A549 (cell line): ENCODE measurements at regions not wholly inside any gene's neighbourhood (a gene's known extent, or its start where the extent isn't known, plus 50 kb on each side); places are given as distances from the start of the nearest gene placed in this dataset.
A peak's percentile ranks its signal among the peaks of the same experiment; 100 is the strongest.

ENCODE experiments used
- ATAC-seq, 2 experiments: fragments of 200-7000 bp in 1 of 2; fragments of >200 bp in 1 of 2; cut with Nextera tagmentation in 1 of 2; cut with Tn5 transposase in 1 of 2; 3 replicates each; pipeline versions ENCODE4 v1.8.0 to v1.9.1; 2018 to 2020; ENCODE audit warnings: mild to moderate bottlenecking in 1 of 2, moderate library complexity in 1 of 2
- CTCF ChIA-PET: fragments of 300-600 bp; sonication (Branson Sonifier 250); formaldehyde crosslinking; extraction: SDS; loops from one replicate; lab custom pipeline; 2021; ENCODE audit warnings: antibody characterized with exemption, inconsistent platforms; lab: Yijun Ruan, JAX
- POLR2A ChIA-PET: fragments of 350-600 bp; formaldehyde crosslinking; extraction: SDS; loops from one replicate; lab custom pipeline; 2021; ENCODE audit warnings: antibody characterized with exemption, inconsistent platforms; lab: Yijun Ruan, JAX
- DNase-seq, 2 experiments: peaks; one replicate each; pipeline versions ENCODE4 v3.0.0 to v3.0.0-alpha.2; 2011 to 2016; ENCODE audit warnings: low read depth in 1 of 2, low spot score in 1 of 2
- FAIRE-seq: peaks from 2 replicates; lab custom pipeline; 2011; peaks lifted over from hg19 to GRCh38; lab: Jason Lieb, UNC
- H3K27ac ChIP-seq, 2 experiments: fragments of >200 bp; sonication (Bioruptor Twin); formaldehyde crosslinking; 3 replicates each; pipeline ENCODE4 v1.5.1; 2016 to 2017
- H3K4me1 ChIP-seq: fragments of >200 bp; sonication (Bioruptor Twin); formaldehyde crosslinking; 3 replicates; pipeline ENCODE4 v1.6.1; 2016
- H3K4me2 ChIP-seq: fragments of >200 bp; sonication (Bioruptor Twin); formaldehyde crosslinking; 3 replicates; pipeline ENCODE4 v1.6.1; 2016
- H3K4me3 ChIP-seq: fragments of >200 bp; sonication (Bioruptor Twin); formaldehyde crosslinking; 3 replicates; pipeline ENCODE4 v1.5.1; 2016
- H3K9me3 ChIP-seq: fragments of >200 bp; sonication (Bioruptor Twin); formaldehyde crosslinking; 3 replicates; pipeline ENCODE4 v1.6.1; 2016
- ATOH8 ChIP-seq: fragments of 250-450 bp; sonication (Bioruptor Pico); IDR thresholded peaks from 2 replicates; pipeline ENCODE4 v1.5.0; 2020; ENCODE audit warnings: low read depth, mild to moderate bottlenecking, moderate library complexity
- CHD4 ChIP-seq: fragments of 200-600 bp; sonication (generic); IDR thresholded peaks from 2 replicates; pipeline ENCODE4 v1.6.1; 2016; ENCODE audit warnings: antibody characterized with exemption, mild to moderate bottlenecking, borderline replicate concordance
- CTCF ChIP-seq: fragments of >200 bp; sonication (Bioruptor Twin); formaldehyde crosslinking; IDR thresholded peaks from 3 replicates; pipeline ENCODE4 v1.5.1; 2016
- ESRRA ChIP-seq: fragments of 150-350 bp; IDR thresholded peaks from 2 replicates; pipeline ENCODE4 v1.6.1; 2014; ENCODE audit warnings: mild to moderate bottlenecking, low read length, borderline replicate concordance
- FOSB ChIP-seq: fragments of 250-450 bp; sonication (Bioruptor Pico); IDR thresholded peaks from 2 replicates; pipeline ENCODE4 v1.5.0; 2020; ENCODE audit warnings: mild to moderate bottlenecking, moderate library complexity
- FOSL2 ChIP-seq, 2 experiments: fragments of 450-650 bp in 1 of 2; fragments of >200 bp in 1 of 2; sonication (Bioruptor Twin) in 1 of 2; formaldehyde crosslinking; IDR thresholded peaks; 2 replicates each; pipeline versions ENCODE4 v1.5.0 to v1.6.1; 2016 to 2020; ENCODE audit warnings: mild to moderate bottlenecking in 1 of 2, moderate library complexity in 1 of 2
- GATA3 ChIP-seq: IDR thresholded peaks from 2 replicates; pipeline ENCODE4 v1.6.1; 2012; ENCODE audit warnings: borderline replicate concordance
- HOXB5 ChIP-seq: fragments of 250-450 bp; sonication (Bioruptor Pico); IDR thresholded peaks from 2 replicates; pipeline ENCODE4 v1.5.0; 2020; ENCODE audit warnings: mild to moderate bottlenecking, moderate library complexity
- JUN ChIP-seq, 2 experiments: fragments of >200 bp; sonication (Bioruptor Twin); formaldehyde crosslinking; IDR thresholded peaks; 2 replicates in 1 of 2; 3 replicates in 1 of 2; pipeline ENCODE4 v1.6.1; 2016 to 2017
- JUNB ChIP-seq: fragments of >200 bp; sonication (Bioruptor Twin); formaldehyde crosslinking; IDR thresholded peaks from 2 replicates; pipeline ENCODE4 v1.6.1; 2016
- KDM1A ChIP-seq: fragments of 200-600 bp; sonication (generic); IDR thresholded peaks from 2 replicates; pipeline ENCODE4 v1.6.1; 2016; ENCODE audit warnings: low read depth, mild to moderate bottlenecking
- KDM5A ChIP-seq: fragments of 200-600 bp; sonication (generic); IDR thresholded peaks from 2 replicates; pipeline ENCODE4 v1.6.1; 2016; ENCODE audit warnings: antibody characterized with exemption, mild to moderate bottlenecking
- MAX ChIP-seq: IDR thresholded peaks from 2 replicates; pipeline ENCODE4 v1.6.1; 2012
- MAZ ChIP-seq: fragments of 150-350 bp; IDR thresholded peaks from 2 replicates; pipeline ENCODE4 v1.6.1; 2014; ENCODE audit warnings: antibody characterized with exemption, low read depth, low read length, borderline replicate concordance
- NFE2L2 ChIP-seq: fragments of 150-350 bp; conservative IDR thresholded peaks from 2 replicates; pipeline ENCODE4 v1.6.1; 2014; ENCODE audit warnings: low read length
- NPAS2 ChIP-seq: fragments of 250-450 bp; sonication (Bioruptor Pico); IDR thresholded peaks from 2 replicates; pipeline ENCODE4 v1.8.0; 2022; ENCODE audit warnings: mild to moderate bottlenecking, moderate library complexity, borderline replicate concordance
- PBX3 ChIP-seq: IDR thresholded peaks from 2 replicates; pipeline ENCODE4 v1.6.1; 2012
- PHF8 ChIP-seq: fragments of 200-600 bp; sonication (generic); IDR thresholded peaks from 2 replicates; pipeline ENCODE4 v1.6.1; 2016; ENCODE audit warnings: low read depth, mild to moderate bottlenecking, antibody characterized with exemption, moderate library complexity, borderline replicate concordance
- POLR2AphosphoS2 ChIP-seq: conservative IDR thresholded peaks from 2 replicates; pipeline ENCODE4 v1.6.1; 2012; ENCODE audit warnings: low read length, improper control_type of control experiment, inconsistent platforms
- RAD21 ChIP-seq, 2 experiments: fragments of >200 bp in 1 of 2; sonication (Bioruptor Twin) in 1 of 2; formaldehyde crosslinking in 1 of 2; IDR thresholded peaks in 1 of 2; conservative IDR thresholded peaks in 1 of 2; 2 replicates in 1 of 2; 3 replicates in 1 of 2; pipeline ENCODE4 v1.6.1; 2012 to 2018; ENCODE audit warnings: inconsistent platforms in 1 of 2
- RARB ChIP-seq: fragments of 250-450 bp; sonication (Bioruptor Pico); IDR thresholded peaks from 2 replicates; pipeline ENCODE4 v1.8.0; 2021; ENCODE audit warnings: mild to moderate bottlenecking, moderate library complexity
- RCOR1 ChIP-seq: fragments of 150-350 bp; IDR thresholded peaks from 2 replicates; pipeline ENCODE4 v1.6.1; 2014; ENCODE audit warnings: antibody characterized with exemption, low read length, low read depth
- RFX5 ChIP-seq: fragments of 450-650 bp; IDR thresholded peaks from 2 replicates; pipeline ENCODE4 v1.7.1; 2014; ENCODE audit warnings: antibody characterized with exemption, mild to moderate bottlenecking, moderate library complexity
- RNF2 ChIP-seq: fragments of 200-600 bp; sonication (generic); IDR thresholded peaks from 2 replicates; pipeline ENCODE4 v1.6.1; 2016; ENCODE audit warnings: low read depth, mild to moderate bottlenecking, antibody characterized with exemption, moderate library complexity, borderline replicate concordance
- SMC3 ChIP-seq: fragments of >200 bp; sonication (Bioruptor Twin); formaldehyde crosslinking; IDR thresholded peaks from 3 replicates; pipeline ENCODE4 v1.6.1; 2018; ENCODE audit warnings: inconsistent platforms
- SREBF2 ChIP-seq: fragments of 450-650 bp; IDR thresholded peaks from 2 replicates; pipeline ENCODE4 v1.6.1; 2014; ENCODE audit warnings: mild to moderate bottlenecking, moderate library complexity
- TP53 ChIP-seq: fragments of 250-450 bp; sonication (Bioruptor Pico); IDR thresholded peaks from 2 replicates; pipeline ENCODE4 v1.5.0; 2021; ENCODE audit warnings: mild to moderate bottlenecking, moderate library complexity
- ZC3H11A ChIP-seq: fragments of 450-650 bp; IDR thresholded peaks from 2 replicates; pipeline ENCODE4 v1.6.1; 2014; ENCODE audit warnings: antibody characterized with exemption, mild to moderate bottlenecking
- ZNF302 ChIP-seq: fragments of 250-450 bp; sonication (Bioruptor Pico); IDR thresholded peaks from 2 replicates; pipeline ENCODE4 v1.9.0; 2021; ENCODE audit warnings: inconsistent platforms, mild to moderate bottlenecking, moderate library complexity
- ZSCAN20 ChIP-seq: fragments of 250-450 bp; sonication (Bioruptor Pico); IDR thresholded peaks from 2 replicates; pipeline ENCODE4 v1.8.0; 2022; ENCODE audit warnings: mild to moderate bottlenecking, moderate library complexity
- WGBS: methylation state at CpG from one replicate; pipeline ENCODE4 v1.1.6; 2017; ENCODE audit errors: missing lambda C conversion rate; 5-methylcytosine and 5-hydroxymethylcytosine counted together

- no peaks in the 10 kb centered on the region for H3K9me3 ChIP-seq
- no peaks in the 10 kb centered on the region for H3K4me1 ChIP-seq
- FAIRE-seq (no peak), DNase-seq (peak in 1 of 2 experiments; percentile 2), ATAC-seq (no peak)
- H3K4me2 ChIP-seq: no peak overlapping the region
- no peak overlapping the region for H3K4me3 ChIP-seq
- no peak for TF ChIP-seq MAZ
- TF ChIP-seq NPAS2 (CRISPR knock-in tag): no peak
- no peak for TF ChIP-seq CTCF
- no peak for TF ChIP-seq RAD21 (conservative IDR thresholded peaks at IDR 0.05 in 1 of 2, IDR thresholded peaks at IDR 0.05 in 1 of 2)
- no peak for TF ChIP-seq NFE2L2
- TF ChIP-seq GATA3: no peak
- TF ChIP-seq FOSL2 (IDR thresholded peaks at IDR 0.05): no peak
- no peak for TF ChIP-seq FOSL2 (CRISPR knock-in tag; IDR thresholded peaks at IDR 0.05)
- TF ChIP-seq JUNB: no peak
- no peak for TF ChIP-seq POLR2AphosphoS2
- TF ChIP-seq RNF2: no peak
- TF ChIP-seq ESRRA: no peak
- no peak for TF ChIP-seq SMC3
- TF ChIP-seq MAX: no peak
- no peak for TF ChIP-seq PHF8
- TF ChIP-seq ATOH8 (CRISPR knock-in tag): no peak
- no peak overlapping the region for H3K27ac ChIP-seq
- WGBS: 0% methylated on average over 3 of the region's 3 CpGs
- POLR2A ChIA-PET: no interaction called here
- CTCF ChIA-PET: no interaction called here
These were observed 135.3 kb upstream of the DEFB112 start for GRCh38 chr6:50185006-50185405.

- H3K4me1 ChIP-seq: no peaks in the 10 kb centered on the region
- no peak for FAIRE-seq
- DNase-seq: no peak
- ATAC-seq: no peak
- ChIA-PET POLR2A (no interaction called here), CTCF (no interaction called here)
- H3K9me3 ChIP-seq: no peaks in the 10 kb centered on the region
- no peak overlapping the region for H3K27ac ChIP-seq
- TF ChIP-seq CHD4 (no peak), ZC3H11A (no peak), RFX5 (no peak), NFE2L2 (no peak), SMC3 (no peak), TP53 (no peak), HOXB5 (CRISPR knock-in tag) (no peak), RAD21 (conservative IDR thresholded peaks at IDR 0.05 in 1 of 2, IDR thresholded peaks at IDR 0.05 in 1 of 2) (no peak), RCOR1 (no peak), KDM5A (no peak), RARB (CRISPR knock-in tag) (no peak), SREBF2 (no peak), KDM1A (no peak), PHF8 (no peak), JUN (IDR thresholded peaks at IDR 0.05) (no peak), ZNF302 (CRISPR knock-in tag) (no peak), ZSCAN20 (CRISPR knock-in tag) (no peak), FOSB (CRISPR knock-in tag) (no peak), PBX3 (no peak), ATOH8 (CRISPR knock-in tag) (no peak)
- WGBS: 0% methylated on average over 5 of the region's 7 CpGs
- H3K4me3 ChIP-seq: no peak overlapping the region
- no peak overlapping the region for H3K4me2 ChIP-seq
These were observed 137.7 kb upstream of the DEFB112 start for GRCh38 chr6:50187351-50187921.
